NCI-H2081 (cell line): ENCODE measurements at regions not wholly inside any gene's neighbourhood (a gene's known extent, or its start where the extent isn't known, plus 50 kb on each side); places are given as distances from the start of the nearest gene placed in this dataset.

Experiments
- DNase-seq, 2 experiments: peaks; one replicate each; lab custom pipeline; 2025; lab: John Stamatoyannopoulos, UW

GRCh38 chr2:167900435-167901114 is 346.8 kb downstream of the STK39 start:
- no peak for DNase-seq

GRCh38 chr2:167898340-167898739 is 349.1 kb downstream of the STK39 start:
- DNase-seq, result no peak

DNA sequence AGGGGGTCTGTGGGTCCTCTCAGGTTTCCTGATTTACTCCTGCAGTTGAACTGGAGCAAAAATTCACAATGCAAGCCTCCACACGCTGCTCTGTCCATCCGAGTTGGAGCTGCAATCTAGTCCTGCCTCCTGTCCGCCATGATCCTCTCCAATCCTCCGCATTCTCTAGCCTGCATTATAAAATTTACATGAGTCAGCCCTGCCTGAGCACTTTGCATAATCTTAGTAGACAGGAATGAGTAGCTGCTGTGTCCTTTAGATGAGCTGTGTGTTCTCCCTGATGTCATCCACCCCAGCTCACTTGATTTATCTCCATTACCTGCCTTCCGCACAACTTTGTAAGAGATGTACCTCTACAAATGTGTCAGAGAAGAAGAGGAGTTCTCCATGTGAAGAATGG is 355.6 kb downstream of the STK39 start:
- no peak for DNase-seq

- peak in 1 of 2 experiments; percentile 3 for DNase-seq
These were observed 356.7 kb downstream of the STK39 start for GRCh38 chr2:167890739-167891138.

DNA sequence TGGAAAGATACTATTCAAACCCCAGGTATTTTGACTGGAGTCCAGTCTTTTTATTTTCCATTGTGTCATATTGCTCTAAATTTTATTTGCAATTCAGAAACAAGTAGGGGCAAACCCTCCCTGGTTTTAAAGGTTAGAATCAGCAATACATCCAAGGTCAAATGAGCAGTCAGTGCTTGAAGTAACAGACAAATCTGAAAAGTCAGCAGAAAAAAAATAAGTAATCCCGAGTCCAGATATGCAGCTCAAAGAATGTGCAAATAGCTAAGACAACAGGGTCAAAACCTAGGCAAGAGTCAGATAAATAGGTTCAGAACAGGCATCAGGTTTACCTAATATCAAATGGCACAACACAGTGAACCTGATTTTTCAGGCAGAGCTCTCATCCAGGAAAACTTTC is 367.0 kb downstream of the STK39 start:
- no peak for DNase-seq

- DNase-seq, result no peak
These were observed 371.9 kb downstream of the STK39 start for GRCh38 chr2:167875529-167875928.

DNA sequence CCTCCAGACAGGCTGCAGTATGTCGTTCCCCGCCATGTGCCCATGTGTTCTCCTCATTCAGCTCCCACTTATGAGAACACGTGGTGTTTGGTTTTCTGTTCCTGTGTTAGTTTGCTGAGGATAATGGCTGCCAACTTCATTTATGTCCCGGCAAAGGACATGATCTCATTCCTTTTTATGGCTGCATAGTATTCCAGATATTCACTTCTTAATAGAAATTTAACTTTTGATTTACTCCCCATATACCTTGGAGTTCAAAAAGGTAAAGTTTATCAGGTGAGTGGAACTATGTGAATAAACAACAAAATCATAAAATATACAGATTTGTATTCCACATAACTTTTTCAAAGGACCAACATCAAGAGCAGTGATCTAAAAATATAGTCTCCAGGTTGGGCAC is 372.6 kb downstream of the STK39 start:
- no peak for DNase-seq

DNA sequence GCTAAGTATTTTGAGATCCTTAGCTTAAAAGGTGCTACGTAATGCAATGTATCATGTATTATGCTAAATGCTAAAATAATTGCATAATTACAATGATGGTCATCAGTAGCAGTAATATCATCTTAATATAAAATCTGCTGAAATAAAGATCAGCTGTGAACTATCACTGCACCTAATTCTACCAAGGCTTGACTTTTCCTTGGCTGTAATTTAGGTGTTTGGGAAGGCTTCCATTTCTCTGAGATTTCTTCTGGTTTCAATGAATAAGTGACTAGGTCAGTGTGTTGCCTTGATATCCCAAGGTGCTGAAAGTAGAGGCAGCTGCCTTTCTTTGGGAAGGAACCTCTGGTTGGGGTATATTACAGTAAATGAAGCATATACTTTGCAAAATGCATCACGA is 376.1 kb downstream of the STK39 start:
- DNase-seq, result no peak

DNA sequence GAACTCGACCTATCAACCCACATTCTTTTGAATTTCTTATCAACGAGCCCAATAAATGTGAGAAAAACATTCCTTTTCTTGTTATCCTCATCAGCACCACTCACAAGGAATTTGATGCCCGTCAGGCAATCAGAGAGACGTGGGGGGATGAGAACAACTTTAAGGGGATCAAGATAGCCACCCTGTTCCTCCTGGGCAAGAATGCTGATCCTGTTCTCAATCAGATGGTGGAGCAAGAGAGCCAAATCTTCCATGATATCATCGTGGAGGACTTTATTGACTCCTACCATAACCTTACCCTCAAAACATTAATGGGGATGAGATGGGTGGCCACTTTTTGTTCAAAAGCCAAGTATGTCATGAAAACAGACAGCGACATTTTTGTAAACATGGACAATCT is 378.2 kb downstream of the STK39 start:
- no peak for DNase-seq

- no peak for DNase-seq
These were observed 384.0 kb downstream of the STK39 start for GRCh38 chr2:167863377-167863776.

DNA sequence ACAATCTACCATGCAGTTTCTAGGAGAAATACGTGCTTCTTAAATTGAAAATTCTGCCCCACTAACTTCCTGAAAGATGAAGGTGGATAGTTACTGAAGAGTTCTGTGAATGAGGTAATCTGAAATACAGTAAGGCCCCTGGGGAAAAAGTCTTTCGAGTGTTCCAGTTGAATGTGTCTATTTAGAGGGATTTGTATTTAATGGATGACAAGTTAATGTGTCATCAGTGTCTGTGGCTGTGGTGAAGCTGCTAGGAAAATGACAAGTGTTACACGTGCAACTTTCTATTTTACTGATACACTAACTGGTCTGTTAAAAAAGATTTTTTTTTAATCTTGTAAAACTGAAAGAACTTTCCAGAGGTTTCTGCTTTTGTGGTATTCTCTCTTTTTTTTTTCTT is 384.6 kb downstream of the STK39 start:
- no peak for DNase-seq

DNA sequence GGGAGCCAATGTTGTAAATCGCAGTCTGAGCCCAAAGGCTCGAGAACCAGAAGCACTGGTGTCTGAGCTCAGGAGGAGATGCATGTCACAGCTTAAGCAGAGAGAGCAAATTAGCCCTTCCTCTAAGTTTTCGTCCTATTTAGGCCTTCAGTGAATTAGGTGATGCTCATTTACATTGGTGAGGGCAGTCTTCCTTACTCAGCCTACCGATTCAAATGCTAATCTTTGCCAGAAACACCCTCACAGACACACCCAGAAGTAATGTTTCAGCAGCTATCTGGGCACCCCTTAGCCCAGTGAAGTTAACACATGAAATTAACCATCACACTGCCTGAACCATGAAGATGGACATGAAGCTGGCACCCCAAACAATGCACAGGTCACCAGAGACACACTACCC is 385.1 kb downstream of the STK39 start:
- no peak for DNase-seq

GRCh38 chr2:167861574-167862193 is 385.7 kb downstream of the STK39 start:
- DNase-seq, result no peak

GRCh38 chr2:167860082-167860481 is 387.3 kb downstream of the STK39 start:
- DNase-seq, result no peak

GRCh38 chr2:167859676-167860075 is 387.7 kb downstream of the STK39 start:
- DNase-seq, result no peak

GRCh38 chr2:167858086-167858485 is 389.3 kb downstream of the STK39 start:
- no peak for DNase-seq

- DNase-seq, result no peak
These were observed 390.0 kb downstream of the STK39 start for GRCh38 chr2:167857416-167857815.

- no peak for DNase-seq
These were observed 391.2 kb downstream of the STK39 start for GRCh38 chr2:167856190-167856589.

DNA sequence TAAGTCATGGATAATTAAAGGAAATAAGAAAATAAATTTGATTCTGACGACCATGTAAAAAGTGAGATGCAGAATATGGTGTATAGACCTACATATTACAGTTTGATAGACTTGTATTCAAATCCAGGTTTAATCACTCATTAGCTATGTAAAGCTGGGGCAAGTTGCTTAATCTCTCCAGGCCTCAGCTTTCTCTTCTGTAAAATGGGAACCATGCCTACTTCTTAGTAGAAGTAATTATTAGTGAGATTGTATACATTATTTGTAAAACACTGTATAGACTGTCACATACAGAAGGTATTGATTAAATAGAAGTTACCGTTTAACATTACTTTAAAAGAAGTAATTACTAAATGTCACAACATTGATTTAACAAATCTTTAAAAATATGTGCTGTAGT is 392.2 kb downstream of the STK39 start:
- DNase-seq, result no peak

DNA sequence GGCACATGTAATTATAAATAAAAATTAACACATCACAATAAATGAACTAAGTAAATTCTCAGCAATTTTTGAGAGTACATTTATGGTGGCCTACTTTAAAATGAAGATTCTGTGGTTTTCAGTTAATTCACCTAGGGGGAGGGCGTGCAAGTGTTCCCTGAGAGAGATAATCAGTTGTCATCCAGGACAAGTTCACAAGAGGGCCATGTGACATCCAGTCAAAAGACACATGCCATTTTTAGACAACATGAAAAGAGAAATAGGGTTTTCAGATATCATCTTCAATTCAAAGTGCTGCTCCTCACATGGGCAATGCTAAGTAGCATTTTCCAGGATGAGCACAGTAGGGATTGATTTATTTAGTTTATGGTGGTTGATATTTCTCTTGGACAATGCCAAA is 393.7 kb downstream of the STK39 start:
- no peak for DNase-seq

DNA sequence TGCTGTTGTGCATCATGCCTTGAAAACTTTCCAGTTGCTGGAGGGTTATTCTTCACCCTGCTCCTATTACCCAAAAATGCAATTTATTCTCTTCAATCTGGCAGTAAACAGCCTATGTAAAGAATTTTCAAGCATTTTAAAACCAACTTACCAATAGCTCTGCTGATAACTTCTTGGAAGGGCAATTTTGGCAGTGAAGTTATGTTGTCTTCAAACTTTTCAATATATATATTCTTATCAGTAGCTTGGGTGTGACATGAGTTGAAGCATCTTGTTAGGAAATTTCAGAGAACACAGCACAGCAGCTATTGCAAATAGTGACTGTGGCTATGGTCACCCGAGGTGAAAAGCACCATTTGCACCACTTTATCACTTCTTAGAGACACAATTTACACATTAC is 395.5 kb downstream of the STK39 start:
- no peak for DNase-seq

- DNase-seq, result no peak
These were observed 396.0 kb downstream of the STK39 start for GRCh38 chr2:167851323-167851860.

- peak in 1 of 2 experiments; percentile 42 for DNase-seq
These were observed 402.5 kb downstream of the STK39 start for GRCh38 chr2:167844714-167845530.
